ENCODE measurements at regions not wholly inside any gene's neighbourhood (a gene's known extent, or its start where the extent isn't known, plus 50 kb on each side); places are given as distances from the start of the nearest gene placed in this dataset.

DNA sequence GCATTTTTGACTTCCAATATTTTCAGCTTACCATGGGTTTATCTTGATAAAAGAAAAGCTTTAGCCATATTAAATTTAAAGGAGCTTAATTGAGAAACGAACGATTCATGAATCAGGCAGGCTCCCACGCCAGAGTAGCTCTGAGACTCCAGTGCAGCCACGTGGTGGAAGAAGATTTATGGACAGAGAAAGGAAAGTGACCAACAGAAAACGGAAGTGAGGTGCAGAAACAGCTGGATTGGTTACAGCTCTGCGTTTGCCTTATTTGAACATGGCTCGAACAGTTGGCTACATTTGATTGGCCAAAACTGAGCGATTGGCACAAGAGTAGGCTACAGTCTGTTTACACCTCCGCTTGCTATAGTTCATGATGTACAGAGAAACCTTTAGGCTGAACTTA is 395.4 kb downstream of the GATA3 start:
- Histone ChIP-seq H3K27me3 (ENCODE audit: control insufficient read depth, insufficient read depth, low read length) (no peaks in the 10 kb centered on the region), H3K27ac (ENCODE audit: low read depth, low read length) (no peak overlapping the region), H3K9me3 (ENCODE audit: control insufficient read depth, insufficient read depth, low read length) (peaks cover 35% of the 10 kb centered on the region), H3K4me3 (ENCODE audit: low read depth, low read length) (no peak overlapping the region)
- POLR2A ChIA-PET, result no interaction called here
- no peak for TF ChIP-seq CTCF (IDR thresholded peaks at IDR 0.05; ENCODE audit: low read depth, low read length)
- CTCF ChIA-PET, result no interaction called here
- DNase-seq (ENCODE audit: low read depth, low spot score), result no peak

DNA sequence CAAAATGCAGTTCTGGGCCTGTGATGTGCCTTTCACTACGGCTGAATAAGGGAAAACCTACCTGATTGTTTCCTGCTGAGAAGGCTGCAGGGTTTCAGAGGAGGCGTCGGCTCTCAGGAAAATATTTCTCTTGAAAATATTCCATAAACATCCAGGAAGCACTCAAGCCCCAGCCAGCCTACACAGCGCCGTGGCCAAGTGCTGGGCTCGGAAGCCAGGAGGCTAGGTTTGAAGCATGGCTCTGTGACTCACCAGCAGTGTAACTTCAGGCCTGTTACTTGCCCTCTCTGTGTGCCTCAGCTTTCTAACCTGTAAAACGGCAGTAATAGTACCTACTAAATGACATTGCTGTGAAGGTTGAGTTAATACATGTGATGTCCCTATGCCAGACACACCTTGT is 399.1 kb downstream of the GATA3 start:
- no peak overlapping the region for H3K27ac ChIP-seq (ENCODE audit: low read depth, low read length)
- peaks cover 33% of the 10 kb centered on the region for H3K9me3 ChIP-seq (ENCODE audit: control insufficient read depth, insufficient read depth, low read length)
- no peak for DNase-seq (ENCODE audit: low read depth, low spot score)
- ChIA-PET POLR2A (no interaction called here), CTCF (no interaction called here)
- H3K27me3 ChIP-seq (ENCODE audit: control insufficient read depth, insufficient read depth, low read length), result no peaks in the 10 kb centered on the region
- H3K4me3 ChIP-seq (ENCODE audit: low read depth, low read length), result no peak overlapping the region
- TF ChIP-seq CTCF (IDR thresholded peaks at IDR 0.05; ENCODE audit: low read depth, low read length), result no peak

DNA sequence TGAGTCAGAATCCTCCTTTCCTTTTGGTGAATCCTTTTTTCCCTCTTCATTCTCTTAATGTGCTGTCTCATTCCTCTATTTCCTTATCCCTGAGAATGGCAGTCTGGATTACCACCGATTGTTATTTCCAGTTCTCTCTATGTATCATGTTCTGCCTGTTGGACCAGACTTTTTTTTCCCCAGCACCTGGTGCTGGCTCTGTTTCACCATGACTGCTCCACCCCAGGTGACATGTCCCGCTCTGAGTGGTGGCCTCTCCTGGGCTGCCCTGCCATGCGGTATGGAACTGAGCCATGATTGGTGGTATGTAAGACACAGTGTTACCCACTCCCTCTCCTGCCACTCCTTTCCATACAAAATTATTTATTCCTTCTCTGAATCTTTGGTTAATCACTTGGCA is 399.9 kb downstream of the GATA3 start:
- ChIA-PET POLR2A (no interaction called here), CTCF (no interaction called here)
- no peak for TF ChIP-seq CTCF (IDR thresholded peaks at IDR 0.05; ENCODE audit: low read depth, low read length)
- Histone ChIP-seq H3K27ac (ENCODE audit: low read depth, low read length) (no peak overlapping the region), H3K27me3 (ENCODE audit: control insufficient read depth, insufficient read depth, low read length) (no peaks in the 10 kb centered on the region), H3K9me3 (ENCODE audit: control insufficient read depth, insufficient read depth, low read length) (peaks cover 26% of the 10 kb centered on the region), H3K4me3 (ENCODE audit: low read depth, low read length) (no peak overlapping the region)
- DNase-seq (ENCODE audit: low read depth, low spot score), result no peak

- ChIA-PET CTCF (no interaction called here), POLR2A (no interaction called here)
- Histone ChIP-seq H3K27me3 (ENCODE audit: control insufficient read depth, insufficient read depth, low read length) (no peaks in the 10 kb centered on the region), H3K4me3 (ENCODE audit: low read depth, low read length) (no peak overlapping the region), H3K9me3 (ENCODE audit: control insufficient read depth, insufficient read depth, low read length) (peaks cover 26% of the 10 kb centered on the region), H3K27ac (ENCODE audit: low read depth, low read length) (no peak overlapping the region)
- DNase-seq (ENCODE audit: low read depth, low spot score), result no peak
- no peak for TF ChIP-seq CTCF (IDR thresholded peaks at IDR 0.05; ENCODE audit: low read depth, low read length)
Observed at GRCh38 chr10:8455181-8455580, 400.7 kb downstream of the GATA3 start.

DNA sequence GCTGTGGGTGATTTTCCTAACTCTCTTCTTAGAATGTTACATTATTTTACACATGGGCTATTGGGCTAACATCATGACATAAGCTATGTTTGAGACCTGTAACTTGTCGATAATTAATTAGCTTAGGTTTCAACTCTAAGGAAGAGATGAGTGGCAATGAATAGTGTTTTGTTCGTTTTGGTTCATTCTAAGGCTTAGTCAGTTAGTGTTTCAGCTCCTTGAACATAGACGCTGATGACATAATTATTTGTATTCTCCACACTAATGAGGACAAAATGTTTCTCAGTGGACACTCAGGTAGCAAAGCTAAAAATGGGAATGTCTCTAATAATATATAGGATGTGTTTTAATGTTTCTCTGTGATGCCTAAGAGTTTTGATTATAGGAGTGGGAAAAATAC is 401.9 kb downstream of the GATA3 start:
- ChIA-PET CTCF (no interaction called here), POLR2A (no interaction called here)
- no peak for TF ChIP-seq CTCF (IDR thresholded peaks at IDR 0.05; ENCODE audit: low read depth, low read length)
- H3K9me3 ChIP-seq (ENCODE audit: control insufficient read depth, insufficient read depth, low read length), result peaks cover 23% of the 10 kb centered on the region
- no peak overlapping the region for H3K4me3 ChIP-seq (ENCODE audit: low read depth, low read length)
- no peaks in the 10 kb centered on the region for H3K27me3 ChIP-seq (ENCODE audit: control insufficient read depth, insufficient read depth, low read length)
- DNase-seq (ENCODE audit: low read depth, low spot score), result no peak
- H3K27ac ChIP-seq (ENCODE audit: low read depth, low read length), result no peak overlapping the region

Measured in AG04450 (cell line).